ENCODE measurements at regions not wholly inside any gene's neighbourhood (a gene's known extent, or its start where the extent isn't known, plus 50 kb on each side); places are given as distances from the start of the nearest gene placed in this dataset.

GRCh38 chr5:74145951-74146350 lies 494.6 kb downstream of the ENC1 start:
- DNase-seq (ENCODE audit: low read depth in 3 of 3, low spot score in 2 of 3) = no peak

- DNase-seq (ENCODE audit: low read depth in 3 of 3, low spot score in 2 of 3) = no peak
Measured at GRCh38 chr5:74143721-74144330, 496.7 kb downstream of the ENC1 start.

- DNase-seq (ENCODE audit: low read depth in 3 of 3, low spot score in 2 of 3) = no peak
Measured at GRCh38 chr5:74143151-74143550, 497.4 kb downstream of the ENC1 start.

GRCh38 chr5:74141053-74141452 lies 499.5 kb downstream of the ENC1 start:
- no peak for DNase-seq (ENCODE audit: low read depth in 3 of 3, low spot score in 2 of 3)

GRCh38 chr5:74140409-74140808 lies 500.1 kb downstream of the ENC1 start:
- no peak for DNase-seq (ENCODE audit: low read depth in 3 of 3, low spot score in 2 of 3)

- DNase-seq (ENCODE audit: low read depth in 3 of 3, low spot score in 2 of 3) = no peak
Measured at GRCh38 chr5:74139589-74139988, 500.9 kb downstream of the ENC1 start.

GRCh38 chr5:74138721-74139120 lies 501.8 kb downstream of the ENC1 start:
- no peak for DNase-seq (ENCODE audit: low read depth in 3 of 3, low spot score in 2 of 3)

GRCh38 chr5:74136276-74136825 lies 504.2 kb downstream of the ENC1 start:
- no peak for DNase-seq (ENCODE audit: low read depth in 3 of 3, low spot score in 2 of 3)

GRCh38 chr5:74135033-74135432 lies 505.5 kb downstream of the ENC1 start:
- no peak for DNase-seq (ENCODE audit: low read depth in 3 of 3, low spot score in 2 of 3)

GRCh38 chr5:74132485-74132884 lies 506.5 kb downstream of the ARHGEF28 start:
- no peak for DNase-seq (ENCODE audit: low read depth in 3 of 3, low spot score in 2 of 3)

GRCh38 chr5:74131250-74131649 lies 505.3 kb downstream of the ARHGEF28 start:
- no peak for DNase-seq (ENCODE audit: low read depth in 3 of 3, low spot score in 2 of 3)

- no peak for DNase-seq (ENCODE audit: low read depth in 3 of 3, low spot score in 2 of 3)
Measured at GRCh38 chr5:74130155-74130897, 504.3 kb downstream of the ARHGEF28 start.

GRCh38 chr5:74127381-74128320 lies 501.7 kb downstream of the ARHGEF28 start:
- DNase-seq (ENCODE audit: low read depth in 3 of 3, low spot score in 2 of 3) = no peak

GRCh38 chr5:74126294-74126693 lies 500.3 kb downstream of the ARHGEF28 start:
- no peak for DNase-seq (ENCODE audit: low read depth in 3 of 3, low spot score in 2 of 3)

GRCh38 chr5:74124826-74125225 lies 498.8 kb downstream of the ARHGEF28 start:
- DNase-seq (ENCODE audit: low read depth in 3 of 3, low spot score in 2 of 3) = no peak

GRCh38 chr5:74123929-74124328 lies 497.9 kb downstream of the ARHGEF28 start:
- DNase-seq (ENCODE audit: low read depth in 3 of 3, low spot score in 2 of 3) = no peak

GRCh38 chr5:74122979-74123590 lies 497.1 kb downstream of the ARHGEF28 start:
- DNase-seq (ENCODE audit: low read depth in 3 of 3, low spot score in 2 of 3) = no peak

- DNase-seq (ENCODE audit: low read depth in 3 of 3, low spot score in 2 of 3) = no peak
Measured at GRCh38 chr5:74122175-74122574, 496.2 kb downstream of the ARHGEF28 start.

- no peak for DNase-seq (ENCODE audit: low read depth in 3 of 3, low spot score in 2 of 3)
Measured at GRCh38 chr5:74120585-74120984, 494.6 kb downstream of the ARHGEF28 start.

- no peak for DNase-seq (ENCODE audit: low read depth in 3 of 3, low spot score in 2 of 3)
Measured at GRCh38 chr5:74118071-74118470, 492.1 kb downstream of the ARHGEF28 start.

GRCh38 chr5:74116984-74117383 lies 491.0 kb downstream of the ARHGEF28 start:
- DNase-seq (ENCODE audit: low read depth in 3 of 3, low spot score in 2 of 3) = no peak

Data from right renal cortex interstitium (tissue), 3 donors.